ENCODE measurements at regions not wholly inside any gene's neighbourhood (a gene's known extent, or its start where the extent isn't known, plus 50 kb on each side); places are given as distances from the start of the nearest gene placed in this dataset.

GRCh38 chr21:32082466-32082865 is 196.4 kb downstream of the MIS18A start:
- no peak for TF ChIP-seq ZNF398 (tag by site-specific recombination; IDR thresholded peaks at IDR 0.05)
- TF ChIP-seq CTCF (tag by site-specific recombination; IDR thresholded peaks at IDR 0.05) = no peak
- no peak for TF ChIP-seq TSHZ1 (tag by site-specific recombination; IDR thresholded peaks at IDR 0.05; ENCODE audit: borderline replicate concordance)
- TF ChIP-seq ZNF426 (tag by site-specific recombination; IDR thresholded peaks at IDR 0.05) = no peak
- no peak for TF ChIP-seq ZNF335 (tag by site-specific recombination; conservative IDR thresholded peaks at IDR 0.05)
